ENCODE measurements at regions not wholly inside any gene's neighbourhood (a gene's known extent, or its start where the extent isn't known, plus 50 kb on each side); places are given as distances from the start of the nearest gene placed in this dataset.

- TF ChIP-seq CTCF (IDR thresholded peaks at IDR 0.05) (no peak), POLR2A (IDR thresholded peaks at IDR 0.05) (no peak), EP300 (IDR thresholded peaks at IDR 0.05) (no peak)
Observed at GRCh38 chr2:220064111-220065030, 436.9 kb downstream of the SLC4A3 start.
